ENCODE measurements at regions not wholly inside any gene's neighbourhood (a gene's known extent, or its start where the extent isn't known, plus 50 kb on each side); places are given as distances from the start of the nearest gene placed in this dataset.

- no peak for ATAC-seq (replicated peaks)
- no peak overlapping the region for H3K4me3 Mint-ChIP-seq
- DNase-seq: no peak
- peaks cover 4 to 7% of the 10 kb centered on the region in 2 donors for H3K27me3 Mint-ChIP-seq
- H3K36me3 Mint-ChIP-seq: no peaks in the 10 kb centered on the region
- H3K9me3 Mint-ChIP-seq: no peaks in the 10 kb centered on the region
- H3K4me1 Mint-ChIP-seq: no peaks in the 10 kb centered on the region
- H3K27ac Mint-ChIP-seq: no peak overlapping the region
Measured at GRCh38 chr1:5488448-5488847, 503.8 kb downstream of the NPHP4 start.

GRCh38 chr1:5485968-5486696, 506.1 kb downstream of the NPHP4 start:
- peaks cover 0 to 1% of the 10 kb centered on the region in 2 donors for H3K9me3 Mint-ChIP-seq
- DNase-seq: no peak
- no peaks in the 10 kb centered on the region for H3K36me3 Mint-ChIP-seq
- no peak overlapping the region for H3K4me3 Mint-ChIP-seq
- H3K4me1 Mint-ChIP-seq: peaks cover 0 to 4% of the 10 kb centered on the region in 2 donors
- no peak for ATAC-seq (replicated peaks)
- peaks cover 4 to 7% of the 10 kb centered on the region in 2 donors for H3K27me3 Mint-ChIP-seq
- H3K27ac Mint-ChIP-seq: no peak overlapping the region

- peaks cover 0 to 4% of the 10 kb centered on the region in 2 donors for H3K4me1 Mint-ChIP-seq
- DNase-seq (no peak), ATAC-seq (replicated peaks) (no peak)
- H3K36me3 Mint-ChIP-seq: no peaks in the 10 kb centered on the region
- no peak overlapping the region for H3K4me3 Mint-ChIP-seq
- peaks cover 0 to 1% of the 10 kb centered on the region in 2 donors for H3K9me3 Mint-ChIP-seq
- H3K27me3 Mint-ChIP-seq: peaks cover 4 to 7% of the 10 kb centered on the region in 2 donors
- H3K27ac Mint-ChIP-seq: no peak overlapping the region
Measured at GRCh38 chr1:5485436-5485835, 506.8 kb downstream of the NPHP4 start.

GRCh38 chr1:5484451-5485165, 507.6 kb downstream of the NPHP4 start:
- no peak overlapping the region for H3K27ac Mint-ChIP-seq
- ATAC-seq (replicated peaks) (no peak), DNase-seq (no peak)
- H3K4me3 Mint-ChIP-seq: no peak overlapping the region
- H3K36me3 Mint-ChIP-seq: no peaks in the 10 kb centered on the region
- H3K9me3 Mint-ChIP-seq: peaks cover 0 to 1% of the 10 kb centered on the region in 2 donors
- H3K4me1 Mint-ChIP-seq: peaks cover 0 to 4% of the 10 kb centered on the region in 2 donors
- H3K27me3 Mint-ChIP-seq: peaks cover 4 to 7% of the 10 kb centered on the region in 2 donors

- H3K36me3 Mint-ChIP-seq: no peaks in the 10 kb centered on the region
- no peak for DNase-seq
- H3K27me3 Mint-ChIP-seq: peaks cover 7 to 14% of the 10 kb centered on the region in 2 donors
Measured at GRCh38 chr1:5481889-5482288, 510.3 kb downstream of the NPHP4 start.

GRCh38 chr1:5480906-5481305, 511.3 kb downstream of the NPHP4 start:
- Mint-ChIP-seq H3K27me3 (peaks cover 7 to 18% of the 10 kb centered on the region in 2 donors), H3K4me1 (peaks cover 0 to 4% of the 10 kb centered on the region in 2 donors)

More at GRCh38 chr1:5481889-5482288, 510.3 kb downstream of the NPHP4 start:
- Mint-ChIP-seq H3K4me3 (no peak overlapping the region), H3K9me3 (peaks cover 0 to 1% of the 10 kb centered on the region in 2 donors), H3K4me1 (peaks cover 0 to 4% of the 10 kb centered on the region in 2 donors), H3K27ac (no peak overlapping the region)
- peak; percentile 42 to 66 for ATAC-seq (replicated peaks)

GRCh38 chr1:5479876-5480646, 512.2 kb downstream of the NPHP4 start:
- H3K4me3 Mint-ChIP-seq: no peak overlapping the region
- no peaks in the 10 kb centered on the region for H3K36me3 Mint-ChIP-seq
- ATAC-seq (replicated peaks) (no peak), DNase-seq (no peak)
- H3K27me3 Mint-ChIP-seq: peaks cover 7 to 18% of the 10 kb centered on the region in 2 donors
- no peak overlapping the region for H3K27ac Mint-ChIP-seq
- peaks cover 0 to 1% of the 10 kb centered on the region in 2 donors for H3K9me3 Mint-ChIP-seq
- peaks cover 0 to 4% of the 10 kb centered on the region in 2 donors for H3K4me1 Mint-ChIP-seq

More at GRCh38 chr1:5480906-5481305, 511.3 kb downstream of the NPHP4 start:
- H3K27ac Mint-ChIP-seq: no peak overlapping the region
- ATAC-seq (replicated peaks) (no peak), DNase-seq (no peak)
- H3K9me3 Mint-ChIP-seq: peaks cover 0 to 1% of the 10 kb centered on the region in 2 donors
- H3K4me3 Mint-ChIP-seq: no peak overlapping the region
- H3K36me3 Mint-ChIP-seq: no peaks in the 10 kb centered on the region

GRCh38 chr1:5478961-5479360, 513.3 kb downstream of the NPHP4 start:
- Mint-ChIP-seq H3K36me3 (no peaks in the 10 kb centered on the region), H3K9me3 (peaks cover 0 to 1% of the 10 kb centered on the region in 2 donors), H3K4me1 (peaks cover 0 to 4% of the 10 kb centered on the region in 2 donors), H3K27me3 (peaks cover 0 to 14% of the 10 kb centered on the region in 2 donors), H3K4me3 (no peak overlapping the region), H3K27ac (no peak overlapping the region)
- DNase-seq (no peak), ATAC-seq (replicated peaks) (no peak)

GRCh38 chr1:5478156-5478695, 514.0 kb downstream of the NPHP4 start:
- no peak overlapping the region for H3K27ac Mint-ChIP-seq

GRCh38 chr1:5477716-5478115, 514.5 kb downstream of the NPHP4 start:
- Mint-ChIP-seq H3K4me1 (peaks cover 0 to 4% of the 10 kb centered on the region in 2 donors), H3K4me3 (no peak overlapping the region), H3K36me3 (no peaks in the 10 kb centered on the region), H3K27ac (no peak overlapping the region), H3K9me3 (no peaks in the 10 kb centered on the region), H3K27me3 (peaks cover 0 to 14% of the 10 kb centered on the region in 2 donors)
- no peak for DNase-seq
- ATAC-seq (replicated peaks): no peak

More at GRCh38 chr1:5478156-5478695, 514.0 kb downstream of the NPHP4 start:
- H3K4me3 Mint-ChIP-seq: no peak overlapping the region
- peaks cover 0 to 1% of the 10 kb centered on the region in 2 donors for H3K9me3 Mint-ChIP-seq
- DNase-seq (no peak), ATAC-seq (replicated peaks) (no peak)
- peaks cover 0 to 14% of the 10 kb centered on the region in 2 donors for H3K27me3 Mint-ChIP-seq
- H3K36me3 Mint-ChIP-seq: no peaks in the 10 kb centered on the region
- peaks cover 0 to 4% of the 10 kb centered on the region in 2 donors for H3K4me1 Mint-ChIP-seq

- no peaks in the 10 kb centered on the region for H3K36me3 Mint-ChIP-seq
- ATAC-seq (replicated peaks) (no peak), DNase-seq (no peak)
- peaks cover 0 to 14% of the 10 kb centered on the region in 2 donors for H3K27me3 Mint-ChIP-seq
- no peaks in the 10 kb centered on the region for H3K9me3 Mint-ChIP-seq
- no peaks in the 10 kb centered on the region for H3K4me1 Mint-ChIP-seq
- no peak overlapping the region for H3K4me3 Mint-ChIP-seq
- no peak overlapping the region for H3K27ac Mint-ChIP-seq
Measured at GRCh38 chr1:5475572-5475971, 516.7 kb downstream of the NPHP4 start.

- no peaks in the 10 kb centered on the region for H3K4me1 Mint-ChIP-seq
- DNase-seq (no peak), ATAC-seq (replicated peaks) (no peak)
- no peak overlapping the region for H3K27ac Mint-ChIP-seq
- no peak overlapping the region for H3K4me3 Mint-ChIP-seq
- no peaks in the 10 kb centered on the region for H3K9me3 Mint-ChIP-seq
- H3K36me3 Mint-ChIP-seq: no peaks in the 10 kb centered on the region
- peaks cover 0 to 11% of the 10 kb centered on the region in 2 donors for H3K27me3 Mint-ChIP-seq
Measured at GRCh38 chr1:5473268-5473667, 519.0 kb downstream of the NPHP4 start.

GRCh38 chr1:5466487-5466886, 525.7 kb downstream of the NPHP4 start:
- H3K36me3 Mint-ChIP-seq: no peaks in the 10 kb centered on the region
- peaks cover 0 to 8% of the 10 kb centered on the region in 2 donors for H3K9me3 Mint-ChIP-seq
- no peak overlapping the region for H3K4me3 Mint-ChIP-seq
- no peak for ATAC-seq (replicated peaks)
- DNase-seq: no peak
- no peaks in the 10 kb centered on the region for H3K4me1 Mint-ChIP-seq
- H3K27me3 Mint-ChIP-seq: no peaks in the 10 kb centered on the region
- H3K27ac Mint-ChIP-seq: no peak overlapping the region

GRCh38 chr1:5465281-5465711, 526.9 kb downstream of the NPHP4 start:
- H3K36me3 Mint-ChIP-seq: no peaks in the 10 kb centered on the region
- no peak overlapping the region for H3K4me3 Mint-ChIP-seq
- no peaks in the 10 kb centered on the region for H3K4me1 Mint-ChIP-seq
- H3K9me3 Mint-ChIP-seq: peaks cover 8 to 12% of the 10 kb centered on the region in 2 donors
- ATAC-seq (replicated peaks) (no peak), DNase-seq (no peak)
- no peak overlapping the region for H3K27ac Mint-ChIP-seq
- H3K27me3 Mint-ChIP-seq: peaks cover 0 to 4% of the 10 kb centered on the region in 2 donors

Data from stimulated activated naive B cell treated with anti-CD40 and anti-IgM and Interleukin-4, amounts not matched to agents 10 μg/mL and 1 μg/mL and 100 μg/mL, for 72 hours (primary cell).